Heart left ventricle (tissue), 16 donors: ENCODE measurements at regions not wholly inside any gene's neighbourhood (a gene's known extent, or its start where the extent isn't known, plus 50 kb on each side); places are given as distances from the start of the nearest gene placed in this dataset.
"Not testable (repeated sequence)": the region's sequence is repeated elsewhere in the genome, so short reads cannot be mapped to it uniquely, and the experiment has no call there.

Source experiments
- ATAC-seq, 4 donors: fragments of 200-7000 bp; cut with Tn5 transposase; one replicate each; pipeline ENCODE4 v1.9.1; 2020 to 2022; ENCODE audit warnings: moderate library complexity in 4 of 4, mild to moderate bottlenecking in 3 of 4, moderate number of reproducible peaks in 1 of 4
- DNase-seq, 5 donors: peaks; one replicate each; pipeline ENCODE4 v3.0.0-alpha.2; 2020
- H3K27ac ChIP-seq, 12 donors: fragments of 200-600 bp; sonication (generic) in 4 of 12; one replicate each; pipeline versions ENCODE4 v1.5.0 to v1.8.0; 2016 to 2022; ENCODE audit warnings: mild to moderate bottlenecking in 2 of 12
- H3K27me3 ChIP-seq, 9 donors: fragments of 200-600 bp; sonication (generic) in 2 of 9; one replicate each; pipeline versions ENCODE4 v1.5.1 to v1.8.0; 2016 to 2022; ENCODE audit warnings: mild to moderate bottlenecking in 3 of 9
- H3K36me3 ChIP-seq, 9 donors: fragments of 200-600 bp; sonication (generic) in 2 of 9; one replicate each; pipeline versions ENCODE4 v1.5.0 to v1.8.0; 2018 to 2022; ENCODE audit warnings: mild to moderate bottlenecking in 2 of 9
- H3K4me1 ChIP-seq, 12 donors: fragments of 200-600 bp; sonication (generic) in 4 of 12; one replicate each; pipeline versions ENCODE4 v1.5.0 to v1.8.0; 2016 to 2022; ENCODE audit warnings: mild to moderate bottlenecking in 3 of 12
- H3K4me3 ChIP-seq, 12 donors: fragments of 200-600 bp; sonication (generic) in 4 of 12; one replicate each; pipeline versions ENCODE4 v1.5.0 to v1.8.0; 2017 to 2022; ENCODE audit warnings: mild to moderate bottlenecking in 9 of 12, moderate library complexity in 4 of 12
- H3K9me3 ChIP-seq, 12 donors: fragments of 200-600 bp; sonication (generic) in 4 of 12; one replicate each; pipeline versions ENCODE4 v1.5.0 to v1.8.0; 2016 to 2022; ENCODE audit warnings: mild to moderate bottlenecking in 1 of 12
- CTCF ChIP-seq, 12 donors: fragments of 200-600 bp; sonication (generic) in 4 of 12; IDR thresholded peaks; one replicate each; pipeline versions ENCODE4 v1.5.0 to v1.8.0; 2018 to 2022; ENCODE audit warnings: antibody characterized with exemption in 12 of 12, mild to moderate bottlenecking in 5 of 12
- POLR2A ChIP-seq, 2 donors: fragments of 450-650 bp; IDR thresholded peaks; one replicate each; pipeline ENCODE4 v1.6.1; 2017; ENCODE audit warnings: antibody characterized with exemption in 2 of 2, mild to moderate bottlenecking in 2 of 2, moderate library complexity in 2 of 2
- WGBS, 4 donors: extraction: QIAGEN DNeasy Blood & Tissue Kit in 2 of 4; methylation state at CpG; one replicate each; pipeline versions ENCODE4 v1.1.5 to v1.1.7; 2013 to 2018; 5-methylcytosine and 5-hydroxymethylcytosine counted together
- intact Hi-C, 10 donors: fragments of 100-400 bp; cut with DNase I; formaldehyde crosslinking; loops; one replicate each; pipeline versions ENCODE4 v1.11.1 to v1.14.2; 2022
- donor health status: ischemic (EF 13 %, LVEDD 7.1; RV severe dilation, severe dysfunction).
- donor health status: healthy with polysubstance abuse.
- donor health status: DM: no; HTN: yes; CAD: no.
- donor health status: DM: no; HTN: no; CAD: no.
- donor health status: ischemic (EF 25% LVEDD 6.9; RV normal size, moderate dysfunction).
- donor health status: ischemic (EF 25% LVEDD 5.7; RV mildly dilated, moderate dysfunction).
- donor health status: healthy.
- donor health status: DM: yes; HTN: yes; CAD: no.
- donor health status: ischemic (EF 35%, LVEDD 5.7; RV mildly dilated, moderate dysfunction).
- donor health status: nonischemic (EF 11% LVEDD 7.7; RV severe dilation, severe dysfunction).
- donor health status: DM: yes; HTN: yes; CAD: no.
- donor health status: PGD.
- donor health status: ischemic (EF 29% LVEDD 5.4; RV normal size, mild dysfunction).
- donor health status: nonischemic (EF 23%, LVEDD 6.1; RV moderate dilation, normal function).

- TF ChIP-seq POLR2A (IDR thresholded peaks at IDR 0.05) (no peak), CTCF (IDR thresholded peaks at IDR 0.05) (no peak)
- WGBS, 4 donors = 12 to 22% methylated on average over 2 of the region's 2 CpGs; no CpG with 5 or more reads in 2 of the 4 donors
Measured at GRCh38 chrY:21033363-21033762, 277.5 kb downstream of the RPS4Y2 start.

GRCh38 chrY:21034151-21035061, 278.5 kb downstream of the RPS4Y2 start:
- WGBS, 4 donors = 36 to 44% methylated on average over 4 of the region's 4 CpGs; no CpG with 5 or more reads in 2 of the 4 donors
- no peak overlapping the region for H3K4me3 ChIP-seq
- H3K9me3 ChIP-seq = no peaks in the 10 kb centered on the region
- no peaks in the 10 kb centered on the region for H3K4me1 ChIP-seq
- no peaks in the 10 kb centered on the region for H3K36me3 ChIP-seq
- TF ChIP-seq CTCF (IDR thresholded peaks at IDR 0.05) (no peak), POLR2A (IDR thresholded peaks at IDR 0.05) (no peak)
- DNase-seq (no peak), ATAC-seq (no peak)
- H3K27me3 ChIP-seq = no peaks in the 10 kb centered on the region
- intact Hi-C loops = no loop called here
- H3K27ac ChIP-seq = no peak overlapping the region

More at GRCh38 chrY:21033363-21033762, 277.5 kb downstream of the RPS4Y2 start:
- Histone ChIP-seq H3K36me3 (no peaks in the 10 kb centered on the region), H3K27me3 (no peaks in the 10 kb centered on the region), H3K27ac (no peak overlapping the region), H3K4me1 (no peaks in the 10 kb centered on the region), H3K9me3 (no peaks in the 10 kb centered on the region), H3K4me3 (no peak overlapping the region)
- intact Hi-C loops = no loop called here
- DNase-seq = no peak
- no peak for ATAC-seq

- H3K4me3 ChIP-seq, ATAC-seq, intact Hi-C loops, H3K9me3 ChIP-seq, H3K27ac ChIP-seq, H3K27me3 ChIP-seq, H3K4me1 ChIP-seq, DNase-seq, H3K36me3 ChIP-seq: not testable (repeated sequence)
- 54 to 59% methylated on average over 5 of the region's 5 CpGs; no CpG with 5 or more reads in 2 of the 4 donors for WGBS, 4 donors
Measured at GRCh38 chrY:21037398-21037797, 281.5 kb downstream of the RPS4Y2 start.

- H3K4me3 ChIP-seq = no peak overlapping the region
- no peaks in the 10 kb centered on the region for H3K27me3 ChIP-seq
- no peak for DNase-seq
- no peaks in the 10 kb centered on the region for H3K9me3 ChIP-seq
- H3K27ac ChIP-seq = no peak overlapping the region
- no peaks in the 10 kb centered on the region for H3K4me1 ChIP-seq
- intact Hi-C loops = loop anchor here in 1 of 10 donors (10.0 kb wide), 1 partner anchor 65 kb away; no protein-coding TSS in a partner anchor
- no peak for ATAC-seq
- TF ChIP-seq CTCF (IDR thresholded peaks at IDR 0.05) (no peak), POLR2A (IDR thresholded peaks at IDR 0.05) (no peak)
- whole genome bisulfite sequencing, 4 donors = 80% methylated on average over 8 of the region's 8 CpGs; no CpG with 5 or more reads in 2 of the 4 donors
- H3K36me3 ChIP-seq = no peaks in the 10 kb centered on the region
Measured at GRCh38 chrY:21039811-21040210, 283.9 kb downstream of the RPS4Y2 start.

- H3K27ac ChIP-seq, H3K4me1 ChIP-seq, DNase-seq, H3K36me3 ChIP-seq, H3K4me3 ChIP-seq, ATAC-seq, H3K9me3 ChIP-seq, H3K27me3 ChIP-seq: not testable (repeated sequence)
- 44 to 63% methylated on average over 1 of the region's 1 CpG; no CpG with 5 or more reads in 2 of the 4 donors for WGBS, 4 donors
- intact Hi-C loops = loop anchor here in 1 of 10 donors (10.0 kb wide), 1 partner anchor 64 kb away; no protein-coding TSS in a partner anchor
Measured at GRCh38 chrY:21040711-21041110, 284.8 kb downstream of the RPS4Y2 start.
